Lung (tissue), 11 donors: ENCODE measurements at regions not wholly inside any gene's neighbourhood (a gene's known extent, or its start where the extent isn't known, plus 50 kb on each side); places are given as distances from the start of the nearest gene placed in this dataset.
"Not testable (repeated sequence)": the region's sequence is repeated elsewhere in the genome, so short reads cannot be mapped to it uniquely, and the experiment has no call there.

ENCODE experiments used
- ATAC-seq: fragments of 200-7000 bp; cut with Tn5 transposase; one replicate; pipeline ENCODE4 v1.9.1; 2020; ENCODE audit warnings: moderate number of reproducible peaks; ENCODE audit not compliant: insufficient read depth, low FRiP score
- DNase-seq, 3 donors: peaks; one replicate each; pipeline ENCODE4 v3.0.0-alpha.2; 2013 to 2017
- H3K27ac ChIP-seq, 2 donors: one replicate each; pipeline ENCODE4 v1.5.1; 2013; ENCODE audit warnings: mild to moderate bottlenecking in 2 of 2, moderate library complexity in 2 of 2, control low read depth in 1 of 2, inconsistent platforms in 1 of 2, low read depth in 1 of 2, low read length in 1 of 2
- H3K27me3 ChIP-seq, 3 donors: one replicate each; pipeline ENCODE4 v1.5.1; 2013; ENCODE audit warnings: low read length in 2 of 3; ENCODE audit not compliant: control insufficient read depth in 3 of 3, insufficient read depth in 3 of 3
- H3K36me3 ChIP-seq, 4 donors: one replicate each; pipeline ENCODE4 v1.5.1; 2013; ENCODE audit warnings: low read length in 4 of 4, mild to moderate bottlenecking in 1 of 4, moderate library complexity in 1 of 4; ENCODE audit not compliant: control insufficient read depth in 4 of 4, insufficient read depth in 4 of 4
- H3K4me1 ChIP-seq, 5 donors: one replicate each; pipeline ENCODE4 v1.5.1; 2013; ENCODE audit warnings: low read length in 5 of 5, mild to moderate bottlenecking in 2 of 5, moderate library complexity in 1 of 5; ENCODE audit not compliant: control insufficient read depth in 5 of 5, insufficient read depth in 5 of 5
- H3K4me3 ChIP-seq: one replicate; pipeline ENCODE4 v1.5.1; 2013; ENCODE audit warnings: mild to moderate bottlenecking, control low read depth, moderate library complexity
- H3K9ac ChIP-seq, 2 donors: one replicate each; pipeline ENCODE4 v1.5.1; 2013; ENCODE audit warnings: low read length in 2 of 2, control low read depth in 1 of 2; ENCODE audit not compliant: insufficient read depth in 1 of 2
- H3K9me3 ChIP-seq, 4 donors: one replicate each; pipeline ENCODE4 v1.5.1; 2013; ENCODE audit warnings: low read length in 3 of 4, mild to moderate bottlenecking in 1 of 4, moderate library complexity in 1 of 4; ENCODE audit not compliant: control insufficient read depth in 4 of 4, insufficient read depth in 3 of 4
- WGBS, 2 donors: extraction: QIAGEN DNeasy Blood & Tissue Kit; methylation state at CpG; one replicate each; pipeline ENCODE4 v1.1.7; 2013; 5-methylcytosine and 5-hydroxymethylcytosine counted together
- TF ChIP-seq, protein P1 (sequence below): IDR thresholded peaks from 2 replicates; pipeline ENCODE4 v1.5.1; 2012; ENCODE audit warnings: mild to moderate bottlenecking; ENCODE audit errors: control extremely low read depth, extremely low read depth
- donor health status: control.
- donor health status: control.
- donor health status: Bipolar disorder and iron deficiency.
- donor health status: healthy.
- donor health status: DM: yes; HTN: yes; CAD: no.

DNA sequence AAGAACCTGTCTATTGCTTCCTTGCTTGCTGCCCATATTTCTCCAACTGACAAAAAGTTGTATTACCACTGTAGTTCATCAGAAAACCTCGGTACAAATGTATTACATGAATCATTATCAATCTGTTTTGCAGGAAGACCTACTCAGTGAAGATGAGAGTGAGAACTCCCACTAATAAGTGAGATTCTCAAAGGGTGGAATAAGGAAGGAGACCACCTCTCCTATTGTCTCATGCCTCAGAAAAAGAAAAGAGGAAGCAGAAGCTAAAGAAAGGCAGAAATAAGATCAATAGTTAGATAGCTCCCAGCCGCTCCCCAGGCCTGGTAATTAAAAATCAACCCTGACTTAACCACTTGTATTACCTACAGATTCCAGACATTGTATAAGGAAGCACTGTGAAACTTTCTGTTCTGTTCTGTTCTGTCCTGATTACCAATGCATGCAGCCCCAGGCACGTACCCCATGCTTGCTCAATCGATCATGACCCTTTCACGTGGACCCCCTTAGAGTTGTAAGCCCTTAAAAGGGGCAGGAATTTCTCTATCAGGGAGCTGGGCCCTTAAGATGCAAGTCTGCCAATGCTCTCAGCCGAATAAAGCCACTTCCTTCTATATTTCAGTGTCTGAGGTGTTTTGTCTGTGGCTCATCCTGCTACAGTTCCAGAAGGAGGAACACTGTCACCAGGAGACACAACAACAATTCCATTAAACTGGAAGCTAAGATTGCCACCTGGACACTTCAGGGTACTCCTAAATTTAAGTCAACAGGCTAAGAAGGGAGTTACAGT lies 152.5 kb upstream of the COX7C start:
- TF ChIP-seq, protein P1, sequence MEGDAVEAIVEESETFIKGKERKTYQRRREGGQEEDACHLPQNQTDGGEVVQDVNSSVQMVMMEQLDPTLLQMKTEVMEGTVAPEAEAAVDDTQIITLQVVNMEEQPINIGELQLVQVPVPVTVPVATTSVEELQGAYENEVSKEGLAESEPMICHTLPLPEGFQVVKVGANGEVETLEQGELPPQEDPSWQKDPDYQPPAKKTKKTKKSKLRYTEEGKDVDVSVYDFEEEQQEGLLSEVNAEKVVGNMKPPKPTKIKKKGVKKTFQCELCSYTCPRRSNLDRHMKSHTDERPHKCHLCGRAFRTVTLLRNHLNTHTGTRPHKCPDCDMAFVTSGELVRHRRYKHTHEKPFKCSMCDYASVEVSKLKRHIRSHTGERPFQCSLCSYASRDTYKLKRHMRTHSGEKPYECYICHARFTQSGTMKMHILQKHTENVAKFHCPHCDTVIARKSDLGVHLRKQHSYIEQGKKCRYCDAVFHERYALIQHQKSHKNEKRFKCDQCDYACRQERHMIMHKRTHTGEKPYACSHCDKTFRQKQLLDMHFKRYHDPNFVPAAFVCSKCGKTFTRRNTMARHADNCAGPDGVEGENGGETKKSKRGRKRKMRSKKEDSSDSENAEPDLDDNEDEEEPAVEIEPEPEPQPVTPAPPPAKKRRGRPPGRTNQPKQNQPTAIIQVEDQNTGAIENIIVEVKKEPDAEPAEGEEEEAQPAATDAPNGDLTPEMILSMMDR = no peak
- no peak overlapping the region for H3K27ac ChIP-seq
- no peak overlapping the region for H3K9ac ChIP-seq
- ATAC-seq = no peak
- H3K36me3 ChIP-seq = no peaks in the 10 kb centered on the region
- H3K9me3 ChIP-seq = peaks cover 0 to 18% (median 11%) of the 10 kb centered on the region in 4 donors
- no peak overlapping the region for H3K4me3 ChIP-seq
- H3K4me1 ChIP-seq = peaks cover 0 to 2% (median 0%) of the 10 kb centered on the region in 5 donors
- no peak for DNase-seq
- no peaks in the 10 kb centered on the region for H3K27me3 ChIP-seq
- whole genome bisulfite sequencing, 2 donors = 77 to 80% methylated on average over 6 of the region's 6 CpGs

DNA sequence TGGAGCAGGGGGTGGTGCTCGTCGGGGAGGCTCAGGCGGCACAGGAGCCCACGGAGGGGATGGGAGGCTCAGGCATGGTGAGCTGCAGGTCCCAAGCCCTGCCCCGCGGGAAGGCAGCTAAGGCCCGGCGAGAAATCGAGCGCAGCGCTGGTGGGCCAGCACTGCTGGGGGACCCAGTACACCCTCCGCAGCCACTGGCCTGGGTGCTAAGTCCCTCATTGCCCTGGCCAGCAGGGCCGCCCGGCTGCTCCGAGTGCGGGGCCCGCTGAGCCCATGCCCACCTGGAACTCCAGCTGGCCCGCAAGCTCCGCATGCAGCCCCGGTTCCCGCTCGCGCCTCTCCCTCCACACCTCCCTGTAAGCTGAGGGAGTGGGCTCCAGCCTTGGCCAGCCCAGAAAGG lies 151.0 kb upstream of the COX7C start:
- peaks cover 0 to 18% (median 11%) of the 10 kb centered on the region in 4 donors for H3K9me3 ChIP-seq
- not testable (repeated sequence) for H3K4me3 ChIP-seq, DNase-seq, H3K9ac ChIP-seq, ATAC-seq, H3K27ac ChIP-seq, H3K27me3 ChIP-seq, H3K36me3 ChIP-seq, H3K4me1 ChIP-seq
- 93 to 96% methylated on average over 10 to 23 of the region's 23 CpGs for WGBS, 2 donors

DNA sequence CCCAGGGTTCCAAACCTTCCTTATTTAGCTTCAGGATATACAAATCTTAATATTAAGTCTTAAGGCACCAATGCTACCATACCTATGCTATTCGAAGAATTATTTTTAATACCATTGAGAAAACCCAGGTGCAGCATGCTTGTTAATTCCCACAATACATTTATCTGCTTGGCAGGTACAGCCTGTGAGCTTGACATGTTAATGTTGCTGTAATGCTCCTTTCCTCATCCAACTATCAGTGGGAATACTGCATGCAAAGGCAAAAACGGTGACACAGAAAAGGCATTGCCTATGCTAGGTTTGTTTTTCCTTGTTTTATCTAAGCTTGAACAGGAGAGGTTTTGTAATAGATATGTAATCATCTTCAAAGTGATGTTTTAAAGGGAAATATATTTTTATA lies 135.7 kb upstream of the COX7C start:
- Histone ChIP-seq H3K4me3 (no peak overlapping the region), H3K27ac (no peak overlapping the region), H3K9me3 (no peaks in the 10 kb centered on the region), H3K9ac (no peak overlapping the region), H3K36me3 (no peaks in the 10 kb centered on the region), H3K27me3 (no peaks in the 10 kb centered on the region), H3K4me1 (no peaks in the 10 kb centered on the region)
- no peak for ATAC-seq
- TF ChIP-seq, protein P1 = no peak
- 72 to 73% methylated on average over 2 of the region's 2 CpGs for WGBS, 2 donors
- no peak for DNase-seq

DNA sequence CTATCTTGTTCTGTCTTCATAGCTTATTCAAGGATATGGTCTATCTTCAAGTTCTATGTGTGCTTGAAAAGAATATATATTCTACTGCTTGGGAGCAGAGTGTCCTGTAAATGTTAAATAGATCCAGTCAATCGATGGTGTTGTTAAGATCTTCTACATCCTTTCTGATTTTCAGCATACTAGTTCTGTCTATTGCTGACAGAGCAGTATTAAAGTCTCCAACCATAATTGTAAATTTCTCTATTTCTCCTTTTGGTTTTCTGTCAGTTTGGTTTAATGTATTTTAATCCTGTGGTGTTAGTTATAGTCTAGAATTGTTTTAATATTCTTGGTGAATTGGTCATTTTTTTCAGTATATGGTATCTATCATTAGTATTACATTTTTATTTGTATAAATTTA lies 124.0 kb upstream of the COX7C start:
- Histone ChIP-seq H3K9ac (no peak overlapping the region), H3K27me3 (no peaks in the 10 kb centered on the region), H3K27ac (no peak overlapping the region), H3K9me3 (no peaks in the 10 kb centered on the region), H3K4me3 (no peak overlapping the region), H3K36me3 (no peaks in the 10 kb centered on the region), H3K4me1 (no peaks in the 10 kb centered on the region)
- ATAC-seq = no peak
- no peak for DNase-seq
- 67 to 79% methylated on average over 1 of the region's 1 CpG for WGBS, 2 donors
- TF ChIP-seq, protein P1 = no peak
